H1 (cell line): ENCODE measurements at regions not wholly inside any gene's neighbourhood (a gene's known extent, or its start where the extent isn't known, plus 50 kb on each side); places are given as distances from the start of the nearest gene placed in this dataset.

Source experiments
- CTCF ChIA-PET: fragments of 300-600 bp; sonication (Branson Sonifier 250); formaldehyde crosslinking; loops from one replicate; lab custom pipeline; 2021; ENCODE audit not compliant: partially characterized antibody; lab: Charles Lee
- POLR2A ChIA-PET: fragments of 300-600 bp; sonication (Branson Sonifier 250); formaldehyde crosslinking; loops from one replicate; lab custom pipeline; 2021; ENCODE audit warnings: inconsistent platforms; ENCODE audit not compliant: partially characterized antibody; lab: Charles Lee
- DNase-seq, 2 experiments: peaks; one replicate each; pipeline versions ENCODE4 v3.0.0 to v3.0.0-alpha.2; 2010 to 2022; ENCODE audit warnings: low spot score in 2 of 2, low read depth in 1 of 2, mixed read lengths in 1 of 2
- FAIRE-seq: peaks from 2 replicates; lab custom pipeline; 2011; peaks lifted over from hg19 to GRCh38; lab: Jason Lieb, UNC
- H2AFZ ChIP-seq: 2 replicates; pipeline ENCODE4 v1.8.1; 2012; ENCODE audit warnings: low read length, inconsistent platforms
- H2AK5ac ChIP-seq: 2 replicates; pipeline ENCODE4 v1.6.1; 2013; ENCODE audit warnings: low read depth, low read length
- H2BK120ac ChIP-seq: replicated peaks from 2 replicates; pipeline ENCODE3; 2013; ENCODE audit warnings: low read depth, low read length, inconsistent platforms
- H2BK12ac ChIP-seq: 2 replicates; pipeline ENCODE4 v1.6.1; 2013; ENCODE audit warnings: low read depth, low read length
- H2BK15ac ChIP-seq: 2 replicates; pipeline ENCODE4 v1.6.1; 2013; ENCODE audit warnings: low read length
- H2BK20ac ChIP-seq: 2 replicates; pipeline ENCODE4 v1.6.1; 2013; ENCODE audit warnings: low read length
- H2BK5ac ChIP-seq: 2 replicates; pipeline ENCODE4 v1.6.1; 2013; ENCODE audit warnings: low read depth, low read length
- H3K14ac ChIP-seq: 2 replicates; pipeline ENCODE4 v1.6.1; 2013; ENCODE audit warnings: inconsistent platforms; ENCODE audit not compliant: insufficient read length
- H3K18ac ChIP-seq: 2 replicates; pipeline ENCODE4 v1.6.1; 2013; ENCODE audit warnings: low read length; ENCODE audit errors: extremely low read depth
- H3K23ac ChIP-seq: 2 replicates; pipeline ENCODE4 v1.6.1; 2013; ENCODE audit warnings: inconsistent platforms; ENCODE audit not compliant: insufficient read length
- H3K23me2 ChIP-seq: 2 replicates; pipeline ENCODE4 v1.6.1; 2013; ENCODE audit warnings: low read depth, low read length
- H3K27ac ChIP-seq: 2 replicates; pipeline ENCODE4 v1.6.1; 2011; ENCODE audit warnings: low read depth, low read length, inconsistent platforms
- H3K27me3 ChIP-seq, 4 experiments: replicated peaks in 1 of 4; 1 replicate in 1 of 4; 2 replicates in 3 of 4; pipeline versions ENCODE4 v1.6.1 to v1.8.1; 2011 to 2013; ENCODE audit warnings: low read length in 3 of 4, mild to moderate bottlenecking in 3 of 4, inconsistent platforms in 2 of 4, mixed read lengths in 2 of 4, moderate library complexity in 1 of 4; ENCODE audit not compliant: control insufficient read depth in 3 of 4, insufficient read depth in 3 of 4; ENCODE audit errors: extremely low read depth in 1 of 4
- H3K36me3 ChIP-seq, 4 experiments: 2 replicates each; pipeline versions ENCODE4 v1.6.1 to v1.8.1; 2011 to 2013; ENCODE audit warnings: mild to moderate bottlenecking in 4 of 4, low read length in 3 of 4, moderate library complexity in 2 of 4, control low read depth in 1 of 4, inconsistent platforms in 1 of 4; ENCODE audit not compliant: insufficient read depth in 4 of 4, control insufficient read depth in 2 of 4
- H3K4ac ChIP-seq: replicated peaks from 2 replicates; pipeline ENCODE3; 2013; ENCODE audit warnings: low read length, low read depth, mixed read lengths, inconsistent platforms; ENCODE audit not compliant: insufficient read length
- H3K4me1 ChIP-seq, 4 experiments: replicated peaks in 1 of 4; 1 replicate in 1 of 4; 2 replicates in 3 of 4; pipeline versions ENCODE4 v1.6.1 to v1.8.1; 2011 to 2013; ENCODE audit warnings: low read length in 3 of 4, inconsistent platforms in 2 of 4, mixed read lengths in 1 of 4; ENCODE audit not compliant: insufficient read depth in 4 of 4, control insufficient read depth in 3 of 4
- H3K4me2 ChIP-seq, 2 experiments: 2 replicates each; pipeline versions ENCODE4 v1.6.1 to v1.8.1; 2011 to 2013; ENCODE audit warnings: low read depth in 2 of 2, low read length in 2 of 2, control low read depth in 1 of 2, inconsistent platforms in 1 of 2, mild to moderate bottlenecking in 1 of 2; ENCODE audit not compliant: insufficient read depth in 1 of 2
- H3K4me3 ChIP-seq, 4 experiments: fragments of 200-600, 300-600 bp in 1 of 4; sonication (generic), shearing (Covaris generic), sonication (Bioruptor Twin) in 1 of 4; 2 replicates each; pipeline versions ENCODE4 v1.5.1 to v1.8.1; 2011 to 2016; ENCODE audit warnings: low read length in 4 of 4, low read depth in 3 of 4, control low read depth in 2 of 4, inconsistent platforms in 2 of 4, mild to moderate bottlenecking in 2 of 4, mixed read lengths in 1 of 4, moderate library complexity in 1 of 4; ENCODE audit not compliant: insufficient read depth in 2 of 4; ENCODE audit errors: extremely low read depth in 1 of 4
- H3K56ac ChIP-seq: replicated peaks from 2 replicates; pipeline ENCODE3; 2013; ENCODE audit warnings: low read depth, mild to moderate bottlenecking, mixed read lengths, low read length, inconsistent platforms; ENCODE audit not compliant: insufficient read length
- H3K79me1 ChIP-seq: 2 replicates; pipeline ENCODE4 v1.6.1; 2013; ENCODE audit warnings: low read depth, low read length, control low read depth
- H3K79me2 ChIP-seq, 2 experiments: 2 replicates each; pipeline versions ENCODE4 v1.6.1 to v1.8.1; 2012 to 2013; ENCODE audit warnings: low read length in 2 of 2, mild to moderate bottlenecking in 2 of 2, inconsistent platforms in 1 of 2; ENCODE audit not compliant: insufficient read depth in 2 of 2, control insufficient read depth in 1 of 2
- H3K9ac ChIP-seq, 4 experiments: replicated peaks in 1 of 4; 1 replicate in 1 of 4; 2 replicates in 3 of 4; pipeline versions ENCODE4 v1.6.1 to v1.8.1; 2011 to 2013; ENCODE audit warnings: low read depth in 3 of 4, low read length in 3 of 4, control low read depth in 2 of 4, mild to moderate bottlenecking in 2 of 4, moderate library complexity in 2 of 4, inconsistent platforms in 1 of 4; ENCODE audit errors: extremely low read depth in 1 of 4
- H3K9me3 ChIP-seq, 2 experiments: 2 replicates each; pipeline versions ENCODE4 v1.6.1 to v1.8.1; 2012 to 2013; ENCODE audit warnings: mild to moderate bottlenecking in 2 of 2, moderate library complexity in 2 of 2, control low read depth in 1 of 2, inconsistent platforms in 1 of 2, low read depth in 1 of 2, low read length in 1 of 2, mixed read lengths in 1 of 2; ENCODE audit not compliant: insufficient read depth in 2 of 2
- H4K20me1 ChIP-seq, 2 experiments: replicated peaks in 1 of 2; 2 replicates each; pipeline versions ENCODE3 to v1.8.1; 2011 to 2013; ENCODE audit warnings: inconsistent platforms in 2 of 2, low read length in 2 of 2, mild to moderate bottlenecking in 1 of 2; ENCODE audit not compliant: insufficient read depth in 2 of 2, control insufficient read depth in 1 of 2
- H4K5ac ChIP-seq: 2 replicates; pipeline ENCODE4 v1.6.1; 2013; ENCODE audit warnings: low read length, low read depth, mixed read lengths, inconsistent platforms; ENCODE audit not compliant: insufficient read length
- H4K8ac ChIP-seq: 2 replicates; pipeline ENCODE4 v1.8.0; 2013; ENCODE audit warnings: mild to moderate bottlenecking, moderate library complexity, low read length, inconsistent platforms; ENCODE audit not compliant: insufficient read depth; ENCODE audit errors: extremely low read depth
- H4K91ac ChIP-seq: replicated peaks from 2 replicates; pipeline ENCODE3; 2013; ENCODE audit warnings: low read length, mixed read lengths, inconsistent platforms; ENCODE audit not compliant: insufficient read length
- ASH2L ChIP-seq: fragments of 200-600, 300-600 bp; sonication (generic); IDR thresholded peaks from one replicate; pipeline ENCODE4 v1.7.1; 2017; ENCODE audit warnings: low read length
- BACH1 ChIP-seq: IDR thresholded peaks from 2 replicates; pipeline ENCODE4 v1.6.1; 2012; ENCODE audit warnings: low read length, improper control_type of control experiment
- CREB1 ChIP-seq: IDR thresholded peaks from 2 replicates; pipeline ENCODE4 v1.6.1; 2012; ENCODE audit warnings: inconsistent platforms
- GABPA ChIP-seq: IDR thresholded peaks from 2 replicates; pipeline ENCODE4 v1.6.1; 2011; ENCODE audit warnings: mild to moderate bottlenecking, low read length, moderate library complexity, borderline replicate concordance; ENCODE audit not compliant: insufficient read depth
- GTF2F1 ChIP-seq: IDR thresholded peaks from 2 replicates; pipeline ENCODE4 v1.6.1; 2012; ENCODE audit warnings: low read depth, low read length, improper control_type of control experiment, borderline replicate concordance
- RAD21 ChIP-seq, 2 experiments: IDR thresholded peaks in 1 of 2; conservative IDR thresholded peaks in 1 of 2; 2 replicates each; pipeline ENCODE4 v1.6.1; 2011; ENCODE audit warnings: low read depth in 2 of 2, low read length in 2 of 2, improper control_type of control experiment in 1 of 2, inconsistent platforms in 1 of 2, mild to moderate bottlenecking in 1 of 2, moderate library complexity in 1 of 2
- RXRA ChIP-seq: IDR thresholded peaks from 2 replicates; pipeline ENCODE4 v1.6.1; 2011; ENCODE audit warnings: low read depth, mild to moderate bottlenecking, low read length, moderate library complexity; ENCODE audit not compliant: insufficient read depth
- SAP30 ChIP-seq: fragments of 300-600 bp; sonication (generic); IDR thresholded peaks from 2 replicates; pipeline ENCODE4 v1.7.1; 2012; ENCODE audit warnings: low read length, moderate library complexity, mild to moderate bottlenecking, inconsistent platforms; ENCODE audit not compliant: insufficient read depth, insufficient replicate concordance
- WGBS, 2 experiments: shearing (Covaris generic) in 1 of 2; methylation state at CpG; one replicate each; pipeline versions ENCODE4 v1.1.6 to v1.1.7; 2013 to 2015; ENCODE audit warnings: low lambda C conversion rate in 2 of 2, mixed read lengths in 2 of 2, inconsistent platforms in 1 of 2, low coverage in 1 of 2, missing lambda C conversion rate in 1 of 2; ENCODE audit not compliant: insufficient replicate concordance in 2 of 2, insufficient coverage in 1 of 2, insufficient read length in 1 of 2; ENCODE audit errors: extremely low coverage in 1 of 2, missing lambda C conversion rate in 1 of 2; 5-methylcytosine and 5-hydroxymethylcytosine counted together

DNA sequence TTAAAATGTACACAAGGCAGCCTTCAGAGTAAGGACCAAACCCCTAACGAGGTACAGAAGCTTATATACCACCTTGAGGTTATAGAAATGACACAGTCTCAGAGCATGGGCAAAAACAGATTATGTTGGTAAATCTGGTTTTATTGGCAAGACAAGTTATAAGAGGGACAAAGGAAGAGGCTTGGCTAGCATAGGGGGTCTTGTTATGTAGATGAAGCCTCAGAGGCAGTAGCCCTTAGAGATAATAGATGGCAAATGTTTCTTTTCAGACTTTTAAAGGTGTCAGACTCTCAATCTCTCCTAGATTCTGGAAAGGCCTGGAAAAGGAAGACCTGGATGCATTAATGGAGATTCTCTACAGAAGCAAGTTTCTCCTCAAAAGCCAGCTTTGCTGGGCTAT lies 123.3 kb upstream of the ATXN1 start:
- Histone ChIP-seq H3K23ac (no peak overlapping the region), H3K27ac (no peak overlapping the region), H4K20me1 (no peaks in the 10 kb centered on the region), H2BK5ac (no peak overlapping the region), H2BK12ac (no peak overlapping the region), H4K8ac (no peak overlapping the region), H3K4ac (no peak overlapping the region), H3K9me3 (peaks cover 5 to 10% of the 10 kb centered on the region in 2 experiments), H3K4me2 (no peak overlapping the region), H3K4me1 (no peaks in the 10 kb centered on the region; a peak in 1 of 7 replicates), H3K18ac (no peak overlapping the region), H3K79me1 (no peaks in the 10 kb centered on the region), H2BK20ac (no peak overlapping the region), H3K4me3 (no peak overlapping the region; a peak in 1 of 8 replicates), H2BK15ac (no peak overlapping the region), H3K14ac (no peak overlapping the region), H2BK120ac (no peak overlapping the region), H4K5ac (no peak overlapping the region), H3K9ac (no peak overlapping the region), H2AK5ac (no peak overlapping the region), H3K23me2 (no peaks in the 10 kb centered on the region), H3K79me2 (no peaks in the 10 kb centered on the region), H3K56ac (no peak overlapping the region), H3K27me3 (no peaks in the 10 kb centered on the region), H4K91ac (no peak overlapping the region), H2AFZ (no peak overlapping the region), H3K36me3 (peaks cover 0 to 3% (median 0%) of the 10 kb centered on the region in 4 experiments; a peak in 1 of 8 replicates)
- POLR2A ChIA-PET, result no interaction called here
- FAIRE-seq (no peak), DNase-seq (no peak)
- CTCF ChIA-PET, result interaction anchor here (1.2 kb wide), 1 partner anchor 10 kb away, joined by 3 read pairs; no protein-coding TSS in a partner anchor
- 79% methylated on average over 1 of the region's 1 CpG; no CpG with 5 or more reads in 1 of the 2 experiments for WGBS, 2 experiments
- TF ChIP-seq SAP30 (no peak), CREB1 (no peak), GTF2F1 (no peak), BACH1 (no peak), GABPA (no peak), ASH2L (no peak), RAD21 (IDR thresholded peaks at IDR 0.05 in 1 of 2, conservative IDR thresholded peaks at IDR 0.05 in 1 of 2; ENCODE audit: low read depth in 2 of 2, low read length in 2 of 2) (no peak), RXRA (no peak)
